ENCODE measurements at regions not wholly inside any gene's neighbourhood (a gene's known extent, or its start where the extent isn't known, plus 50 kb on each side); places are given as distances from the start of the nearest gene placed in this dataset.

- Histone ChIP-seq H3K36me3 (no peaks in the 10 kb centered on the region), H3K9me3 (no peaks in the 10 kb centered on the region), H3K4me1 (peaks cover 9 to 30% of the 10 kb centered on the region in 2 donors), H3K27me3 (no peaks in the 10 kb centered on the region), H3K4me3 (replicated peaks in 1 of 3) (no peak overlapping the region), H3K27ac (no peak overlapping the region)
- TF ChIP-seq POLR2A (IDR thresholded peaks at IDR 0.05) = no peak
- no peak for TF ChIP-seq CTCF (IDR thresholded peaks at IDR 0.05)
- DNase-seq = no peak
- 44 to 85% methylated on average over 1 of the region's 1 CpG for WGBS, 2 donors
- intact Hi-C loops (cut with DNase I) = loop anchor here (10.0 kb wide), 1 partner anchor 84 kb away; no protein-coding TSS in a partner anchor
Measured at GRCh38 chr6:56760842-56761241, 118.2 kb upstream of the DST start.

GRCh38 chr6:56759521-56759920 lies 116.8 kb upstream of the DST start:
- WGBS, 2 donors = 71 to 74% methylated on average over 2 of the region's 2 CpGs

GRCh38 chr6:56758553-56758952 lies 115.9 kb upstream of the DST start:
- Histone ChIP-seq H3K27me3 (no peaks in the 10 kb centered on the region), H3K36me3 (no peaks in the 10 kb centered on the region), H3K4me1 (peaks cover 9 to 25% of the 10 kb centered on the region in 2 donors), H3K4me3 (replicated peaks in 1 of 3) (no peak overlapping the region), H3K27ac (no peak overlapping the region), H3K9me3 (no peaks in the 10 kb centered on the region)
- TF ChIP-seq POLR2A (IDR thresholded peaks at IDR 0.05) (no peak), CTCF (IDR thresholded peaks at IDR 0.05) (no peak)
- intact Hi-C loops (cut with DNase I) = no loop called here
- no peak for DNase-seq
- WGBS, 2 donors = 62 to 74% methylated on average over 1 to 2 of the region's 2 CpGs

More at GRCh38 chr6:56759521-56759920, 116.8 kb upstream of the DST start:
- TF ChIP-seq CTCF (IDR thresholded peaks at IDR 0.05) (no peak), POLR2A (IDR thresholded peaks at IDR 0.05) (no peak)
- Histone ChIP-seq H3K27me3 (no peaks in the 10 kb centered on the region), H3K4me1 (peaks cover 9 to 30% of the 10 kb centered on the region in 2 donors), H3K4me3 (replicated peaks in 1 of 3) (no peak overlapping the region), H3K27ac (no peak overlapping the region), H3K36me3 (no peaks in the 10 kb centered on the region), H3K9me3 (no peaks in the 10 kb centered on the region)
- no peak for DNase-seq
- intact Hi-C loops (cut with DNase I) = no loop called here

- peak; percentile 34 to 49 for DNase-seq
- Histone ChIP-seq H3K27me3 (no peaks in the 10 kb centered on the region), H3K4me3 (replicated peaks in 1 of 3) (no peak overlapping the region), H3K36me3 (no peaks in the 10 kb centered on the region), H3K9me3 (no peaks in the 10 kb centered on the region), H3K27ac (no peak overlapping the region), H3K4me1 (peaks cover 9 to 25% of the 10 kb centered on the region in 2 donors)
- intact Hi-C loops (cut with DNase I) = no loop called here
- TF ChIP-seq POLR2A (IDR thresholded peaks at IDR 0.05) (no peak), CTCF (IDR thresholded peaks at IDR 0.05) (no peak)
Measured at GRCh38 chr6:56758120-56758519, 115.4 kb upstream of the DST start.

- TF ChIP-seq POLR2A (IDR thresholded peaks at IDR 0.05) (no peak), CTCF (IDR thresholded peaks at IDR 0.05) (peak in 3 of 6 experiments; percentile 20 to 31 (median 23))
- H3K27me3 ChIP-seq = no peaks in the 10 kb centered on the region
- intact Hi-C loops (cut with DNase I) = no loop called here
- peaks cover 9 to 25% of the 10 kb centered on the region in 2 donors for H3K4me1 ChIP-seq
- peak in 1 of 2 donors; percentile 22 for DNase-seq
- WGBS, 2 donors = 52 to 60% methylated on average over 1 of the region's 1 CpG
- no peaks in the 10 kb centered on the region for H3K36me3 ChIP-seq
- no peak overlapping the region for H3K27ac ChIP-seq
- H3K9me3 ChIP-seq = no peaks in the 10 kb centered on the region
- H3K4me3 ChIP-seq (replicated peaks in 1 of 3) = no peak overlapping the region
Measured at GRCh38 chr6:56757588-56757984, 114.9 kb upstream of the DST start.

All from thyroid gland (tissue), 4 donors.